ENCODE measurements at regions not wholly inside any gene's neighbourhood (a gene's known extent, or its start where the extent isn't known, plus 50 kb on each side); places are given as distances from the start of the nearest gene placed in this dataset.

DNA sequence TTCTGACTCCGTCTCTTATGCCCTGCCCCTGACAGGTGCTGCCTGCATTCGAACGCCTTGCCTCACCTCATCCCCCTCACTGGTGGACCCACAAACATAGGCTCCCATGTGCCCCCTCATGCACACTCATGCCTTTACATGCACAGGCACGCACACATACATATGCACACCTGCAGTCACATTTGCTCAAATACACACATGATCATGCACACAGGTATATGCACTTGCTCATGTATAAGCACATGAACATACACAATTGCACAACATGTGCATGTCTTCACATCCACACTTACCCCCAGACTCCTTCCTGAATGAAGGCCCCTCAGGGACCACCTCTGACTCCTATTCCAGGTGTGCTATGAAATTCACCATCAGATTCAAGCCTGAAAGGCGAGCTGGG lies 506.9 kb downstream of the PTPRU start:
- no peak for TF ChIP-seq POLR2A (IDR thresholded peaks at IDR 0.05; ENCODE audit: low read depth, low read length)
- TF ChIP-seq POLR2AphosphoS5 (IDR thresholded peaks at IDR 0.05; ENCODE audit: low read depth, low read length): no peak
- no peak for TF ChIP-seq TAF1 (IDR thresholded peaks at IDR 0.05; ENCODE audit: borderline replicate concordance, low read depth, low read length)
